ENCODE measurements at regions not wholly inside any gene's neighbourhood (a gene's known extent, or its start where the extent isn't known, plus 50 kb on each side); places are given as distances from the start of the nearest gene placed in this dataset.

DNA sequence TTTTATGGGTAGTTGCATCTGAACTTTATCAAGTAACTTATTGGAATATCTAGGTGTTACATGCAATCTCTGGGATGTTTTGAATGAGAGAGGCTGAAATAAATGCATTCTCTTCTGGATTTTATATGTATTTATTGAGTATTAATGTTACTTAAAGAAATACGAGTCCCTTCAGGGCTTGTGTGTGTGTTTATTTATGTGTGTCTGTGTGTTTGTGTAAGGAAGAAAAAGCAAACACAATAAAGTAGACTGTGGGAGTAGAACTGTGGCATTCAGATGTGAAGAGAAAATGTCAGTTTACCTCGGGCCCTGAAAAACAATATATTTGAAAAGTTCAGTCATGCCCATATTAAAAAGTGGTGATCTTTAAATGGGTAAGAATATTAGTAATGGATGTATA, 250.5 kb downstream of the RPL10L start:
- no peak overlapping the region for H3K4me3 ChIP-seq
- DNase-seq (no peak), ATAC-seq (no peak)
- H3K9me3 ChIP-seq, result no peaks in the 10 kb centered on the region
- no peak for TF ChIP-seq CTCF (IDR thresholded peaks at IDR 0.05)
- H3K4me1 ChIP-seq, result no peaks in the 10 kb centered on the region
- intact Hi-C loops (cut with DNase I), result no loop called here
- no peak overlapping the region for H3K27ac ChIP-seq
- H3K27me3 ChIP-seq (ENCODE audit: low read depth), result no peaks in the 10 kb centered on the region
- no peaks in the 10 kb centered on the region for H3K36me3 ChIP-seq

DNA sequence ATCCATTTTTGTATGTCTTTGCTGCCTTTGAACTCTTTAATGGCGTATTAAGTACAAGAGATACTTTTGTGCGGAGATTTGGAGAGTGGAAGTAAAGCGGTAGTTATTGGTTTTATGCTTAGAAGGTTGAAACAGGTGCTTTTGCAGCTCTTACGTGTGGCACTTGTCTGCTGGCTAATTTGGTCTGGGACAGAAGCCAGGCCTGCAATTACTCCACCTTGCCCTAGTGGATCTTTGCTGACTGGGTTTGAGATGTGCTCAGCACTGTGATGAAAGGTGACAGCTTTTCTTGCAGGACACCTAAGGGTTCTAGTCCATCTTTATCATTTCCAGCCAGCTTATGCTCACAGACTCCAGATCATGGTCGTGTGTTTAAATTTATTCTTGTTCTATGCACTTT, 252.5 kb downstream of the RPL10L start:
- DNase-seq, result no peak

DNA sequence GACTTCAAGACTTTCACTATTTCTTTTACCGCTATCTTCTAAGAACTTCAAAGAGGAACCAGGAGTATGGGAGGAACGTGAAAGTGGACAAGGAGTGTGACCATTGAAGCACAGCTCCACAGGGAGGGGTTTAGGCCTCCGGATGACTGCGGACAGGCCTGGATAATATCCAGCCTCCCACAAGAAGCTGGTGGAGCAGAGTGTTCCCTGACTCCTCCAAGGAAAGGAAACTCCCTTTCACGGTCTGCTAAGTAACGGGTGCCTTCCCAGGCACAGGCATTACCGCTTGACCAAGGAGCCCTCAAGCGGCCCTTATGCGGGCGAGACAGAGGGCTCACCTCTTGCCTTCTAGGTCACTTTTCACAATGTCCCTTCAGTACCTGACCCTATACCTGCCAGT, 267.0 kb downstream of the RPL10L start:
- Histone ChIP-seq H3K4me3 (no peak overlapping the region), H3K9me3 (no peaks in the 10 kb centered on the region), H3K27ac (no peak overlapping the region), H3K27me3 (ENCODE audit: low read depth) (no peaks in the 10 kb centered on the region), H3K4me1 (no peaks in the 10 kb centered on the region), H3K36me3 (no peaks in the 10 kb centered on the region)
- no peak for ATAC-seq
- DNase-seq, result no peak
- TF ChIP-seq CTCF (IDR thresholded peaks at IDR 0.05), result no peak
- intact Hi-C loops (cut with DNase I), result no loop called here

More for the DNA sequence above, 252.5 kb downstream of the RPL10L start:
- no peak overlapping the region for H3K27ac ChIP-seq
- no peaks in the 10 kb centered on the region for H3K27me3 ChIP-seq (ENCODE audit: low read depth)
- no peak for TF ChIP-seq CTCF (IDR thresholded peaks at IDR 0.05)
- no peak overlapping the region for H3K4me3 ChIP-seq
- ATAC-seq, result no peak
- H3K4me1 ChIP-seq, result no peaks in the 10 kb centered on the region
- intact Hi-C loops (cut with DNase I), result no loop called here
- H3K9me3 ChIP-seq, result no peaks in the 10 kb centered on the region
- H3K36me3 ChIP-seq, result no peaks in the 10 kb centered on the region

- intact Hi-C loops (cut with DNase I), result no loop called here
- H3K27me3 ChIP-seq (ENCODE audit: low read depth), result no peaks in the 10 kb centered on the region
- no peaks in the 10 kb centered on the region for H3K36me3 ChIP-seq
- no peak for DNase-seq
- TF ChIP-seq CTCF (IDR thresholded peaks at IDR 0.05), result no peak
- H3K4me3 ChIP-seq, result no peak overlapping the region
- no peaks in the 10 kb centered on the region for H3K4me1 ChIP-seq
- no peaks in the 10 kb centered on the region for H3K9me3 ChIP-seq
- H3K27ac ChIP-seq, result no peak overlapping the region
- ATAC-seq, result no peak
These were observed 269.9 kb downstream of the RPL10L start for GRCh38 chr14:46381674-46382073.

- DNase-seq (no peak), ATAC-seq (no peak)
- Histone ChIP-seq H3K4me1 (no peaks in the 10 kb centered on the region), H3K27ac (no peak overlapping the region), H3K4me3 (no peak overlapping the region), H3K27me3 (ENCODE audit: low read depth) (no peaks in the 10 kb centered on the region), H3K36me3 (no peaks in the 10 kb centered on the region), H3K9me3 (no peaks in the 10 kb centered on the region)
- intact Hi-C loops (cut with DNase I), result no loop called here
- no peak for TF ChIP-seq CTCF (IDR thresholded peaks at IDR 0.05)
These were observed 273.3 kb downstream of the RPL10L start for GRCh38 chr14:46378248-46378647.

- no peak for ATAC-seq
- no peak for TF ChIP-seq CTCF (IDR thresholded peaks at IDR 0.05)
- Histone ChIP-seq H3K27me3 (ENCODE audit: low read depth) (no peaks in the 10 kb centered on the region), H3K4me1 (no peaks in the 10 kb centered on the region), H3K9me3 (peaks cover 4% of the 10 kb centered on the region), H3K36me3 (no peaks in the 10 kb centered on the region), H3K27ac (no peak overlapping the region), H3K4me3 (no peak overlapping the region)
- DNase-seq, result no peak
- intact Hi-C loops (cut with DNase I), result no loop called here
These were observed 274.3 kb downstream of the RPL10L start for GRCh38 chr14:46377305-46377704.

Data from lower lobe of right lung (tissue), 2 donors.